Colon (tissue), 2 donors: ENCODE measurements at regions not wholly inside any gene's neighbourhood (a gene's known extent, or its start where the extent isn't known, plus 50 kb on each side); places are given as distances from the start of the nearest gene placed in this dataset.

ENCODE experiments used
- FAIRE-seq: peaks from 2 replicates; lab custom pipeline; 2012; peaks lifted over from hg19 to GRCh38; lab: Jason Lieb, UNC
- donor health status: control.
- donor health status: control.

- FAIRE-seq = no peak
These were observed 158.9 kb downstream of the KLF6 start for GRCh38 chr10:3625959-3626751.

DNA sequence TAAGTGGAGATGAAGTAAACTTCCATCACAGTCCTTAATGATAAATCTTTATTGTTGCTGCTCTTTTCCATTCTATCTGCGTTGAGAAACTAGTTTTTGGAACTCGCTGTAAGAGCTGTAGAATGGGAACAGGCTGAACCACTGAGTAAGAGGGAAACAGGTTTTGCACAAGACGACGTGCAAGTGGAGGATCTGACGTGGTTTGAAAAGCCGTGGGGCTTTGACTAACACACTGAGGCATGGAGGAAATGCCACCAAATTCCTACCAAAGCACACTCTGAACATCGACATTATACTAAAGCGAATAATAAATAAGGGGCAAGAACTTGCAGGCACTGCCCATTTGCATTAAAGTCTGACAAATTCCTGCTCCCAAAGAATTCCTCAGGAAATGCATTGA is 160.6 kb downstream of the KLF6 start:
- FAIRE-seq = no peak

GRCh38 chr10:3623746-3624145 is 161.3 kb downstream of the KLF6 start:
- no peak for FAIRE-seq

DNA sequence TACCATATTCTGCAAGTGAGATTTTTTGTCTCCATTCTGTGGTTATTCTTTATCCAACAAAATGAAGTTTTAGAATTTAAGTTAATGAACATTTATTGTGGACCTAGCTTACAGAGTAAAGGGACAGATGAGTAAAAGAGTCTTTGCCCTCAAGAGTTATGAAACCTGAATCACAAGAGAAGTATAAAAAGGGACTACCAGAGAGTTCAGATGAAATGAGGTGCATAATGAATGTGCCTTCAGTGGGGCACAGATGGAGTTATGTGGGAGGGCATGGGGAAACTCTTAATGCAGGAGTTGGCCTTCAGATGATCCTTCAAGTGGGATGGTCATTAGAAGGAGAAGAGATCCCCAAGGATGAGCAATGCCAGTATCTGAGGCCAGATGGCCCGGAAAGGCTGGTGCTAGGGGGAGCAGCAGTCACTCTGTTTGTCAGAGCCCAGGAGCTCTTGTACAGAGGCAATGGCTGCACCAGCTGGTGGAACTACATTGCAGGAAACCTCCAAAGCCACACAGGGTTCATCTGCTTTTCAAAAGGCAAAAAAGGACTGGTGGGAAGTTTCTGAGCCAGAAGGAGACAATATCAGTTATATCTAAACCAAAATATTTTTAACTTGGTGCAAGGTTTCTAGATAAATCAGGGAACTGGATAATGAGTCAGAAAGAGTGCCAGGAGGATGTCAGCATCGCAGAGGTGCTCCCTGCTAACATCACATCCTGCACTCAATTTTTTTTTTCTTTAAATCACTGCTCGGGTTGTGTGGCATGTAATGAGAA is 162.0 kb downstream of the KLF6 start:
- no peak for FAIRE-seq

DNA sequence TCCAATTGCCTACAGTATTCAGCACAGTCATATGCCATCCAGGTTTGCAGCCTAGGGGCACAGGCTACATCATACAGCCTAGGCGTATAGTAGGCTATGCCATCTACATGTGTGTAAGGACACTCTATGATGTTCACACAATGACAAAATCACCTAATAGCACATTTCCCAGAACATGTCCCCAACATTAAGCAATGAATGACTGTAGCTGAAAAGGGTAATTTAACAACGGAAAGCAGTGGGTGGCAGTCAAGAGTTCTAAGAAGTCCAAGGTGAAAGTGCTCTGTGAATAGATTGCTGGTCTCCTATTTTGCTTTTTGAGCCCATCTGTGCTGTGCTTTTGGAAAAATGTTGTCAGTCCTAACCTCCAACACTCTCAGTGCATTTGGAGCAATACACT is 162.6 kb downstream of the KLF6 start:
- FAIRE-seq = no peak

GRCh38 chr10:3620818-3621217 is 164.2 kb downstream of the KLF6 start:
- no peak for FAIRE-seq

GRCh38 chr10:3619241-3619640 is 165.8 kb downstream of the KLF6 start:
- FAIRE-seq = no peak

- FAIRE-seq = no peak
These were observed 168.1 kb downstream of the KLF6 start for GRCh38 chr10:3616880-3617279.

GRCh38 chr10:3613318-3613717 is 171.7 kb downstream of the KLF6 start:
- no peak for FAIRE-seq

- no peak for FAIRE-seq
These were observed 172.6 kb downstream of the KLF6 start for GRCh38 chr10:3612183-3613001.

- no peak for FAIRE-seq
These were observed 178.7 kb downstream of the KLF6 start for GRCh38 chr10:3606309-3606708.

DNA sequence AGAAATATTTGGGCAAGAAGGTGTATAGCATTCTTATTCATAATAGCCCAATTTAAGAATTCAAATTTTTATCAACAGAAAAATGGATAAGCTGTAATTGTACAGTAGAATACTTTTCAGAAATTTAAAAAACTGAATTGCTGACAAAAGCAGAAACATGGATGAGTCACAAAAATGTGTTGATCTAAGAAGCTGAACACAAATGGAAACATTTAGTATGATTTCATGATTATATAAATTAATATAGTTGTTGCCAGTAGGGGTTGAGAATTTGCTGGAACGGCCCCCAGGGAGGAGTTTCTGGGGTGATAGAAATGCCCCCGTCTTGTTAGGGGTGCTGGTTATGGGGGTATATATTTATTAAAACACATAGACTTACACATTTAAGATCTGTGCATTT is 179.1 kb downstream of the KLF6 start:
- FAIRE-seq = no peak

DNA sequence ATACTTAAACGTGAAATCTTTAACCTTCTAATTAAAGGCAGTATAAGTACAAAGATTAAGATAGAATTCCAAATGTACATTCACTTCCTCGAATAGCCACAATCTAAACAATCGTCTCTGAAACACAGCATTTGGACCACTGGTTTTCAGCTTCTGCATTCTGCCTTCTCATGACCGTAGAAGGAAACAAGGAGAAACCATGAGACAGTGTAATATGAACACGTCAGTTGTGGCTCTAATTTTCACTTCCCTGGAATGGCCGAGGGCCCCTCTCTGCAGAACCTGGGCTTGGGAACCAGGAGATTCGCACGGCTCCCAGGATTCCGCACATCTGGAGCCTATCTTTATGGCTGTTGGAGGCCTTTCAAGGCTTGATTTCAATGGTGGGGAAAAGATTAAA is 189.3 kb downstream of the KLF6 start:
- no peak for FAIRE-seq

- no peak for FAIRE-seq
These were observed 191.4 kb downstream of the KLF6 start for GRCh38 chr10:3593611-3594010.

DNA sequence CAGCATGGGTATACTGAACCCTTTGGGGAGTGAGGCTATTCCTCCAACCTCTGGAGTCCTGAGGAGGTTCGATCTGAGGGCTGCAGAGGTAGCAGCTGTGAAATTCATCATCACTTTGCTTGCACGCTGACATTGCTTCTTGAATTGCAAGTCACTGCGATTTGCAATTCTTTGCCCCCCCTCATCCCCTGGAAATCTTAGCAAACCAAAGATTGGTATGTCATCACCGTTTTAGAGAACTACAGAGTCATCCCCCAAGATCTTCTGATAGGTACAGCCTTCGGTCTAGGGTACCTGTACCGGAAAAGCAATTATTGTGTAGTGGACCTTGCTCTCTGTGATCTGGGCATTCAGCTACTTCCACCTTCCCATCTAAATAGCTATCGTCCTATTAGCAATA is 192.6 kb downstream of the KLF6 start:
- no peak for FAIRE-seq

DNA sequence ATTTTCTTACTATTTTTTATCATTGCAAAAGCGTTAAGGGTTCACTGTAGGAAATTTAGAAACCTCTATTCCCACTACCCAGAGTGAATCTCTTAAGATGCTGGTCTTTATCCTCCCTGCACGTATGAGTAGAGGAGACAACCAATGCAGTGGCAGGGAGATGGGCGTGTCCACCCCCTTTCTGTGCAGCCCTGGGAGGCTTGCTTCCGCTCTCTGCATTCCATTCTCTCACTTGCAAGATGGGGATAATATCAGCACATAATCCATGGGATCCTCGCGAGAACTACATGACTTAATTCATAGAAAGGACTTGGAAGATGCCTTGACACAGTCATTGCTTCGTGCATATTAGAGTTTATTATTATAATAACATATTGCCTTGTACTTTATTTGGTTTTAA is 196.2 kb downstream of the KLF6 start:
- FAIRE-seq = no peak

DNA sequence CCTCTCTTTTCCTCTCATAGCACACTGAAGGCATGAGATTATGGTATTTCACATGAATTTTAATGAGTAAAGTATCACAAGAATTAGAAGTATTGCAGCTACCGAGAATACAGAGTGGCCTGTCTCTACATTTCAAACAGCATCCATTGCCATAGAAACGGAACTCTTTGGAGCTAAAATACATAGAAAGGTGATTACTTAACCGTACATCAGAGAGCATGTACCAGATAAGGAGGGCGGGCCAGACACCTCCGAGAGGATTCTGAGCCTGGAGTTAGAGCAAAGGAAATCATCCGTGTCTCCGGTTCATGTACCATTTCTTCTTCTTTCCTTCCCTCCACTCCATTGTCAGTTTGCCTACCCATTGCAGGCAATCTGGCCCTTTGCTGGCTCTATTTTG is 196.7 kb downstream of the KLF6 start:
- no peak for FAIRE-seq

DNA sequence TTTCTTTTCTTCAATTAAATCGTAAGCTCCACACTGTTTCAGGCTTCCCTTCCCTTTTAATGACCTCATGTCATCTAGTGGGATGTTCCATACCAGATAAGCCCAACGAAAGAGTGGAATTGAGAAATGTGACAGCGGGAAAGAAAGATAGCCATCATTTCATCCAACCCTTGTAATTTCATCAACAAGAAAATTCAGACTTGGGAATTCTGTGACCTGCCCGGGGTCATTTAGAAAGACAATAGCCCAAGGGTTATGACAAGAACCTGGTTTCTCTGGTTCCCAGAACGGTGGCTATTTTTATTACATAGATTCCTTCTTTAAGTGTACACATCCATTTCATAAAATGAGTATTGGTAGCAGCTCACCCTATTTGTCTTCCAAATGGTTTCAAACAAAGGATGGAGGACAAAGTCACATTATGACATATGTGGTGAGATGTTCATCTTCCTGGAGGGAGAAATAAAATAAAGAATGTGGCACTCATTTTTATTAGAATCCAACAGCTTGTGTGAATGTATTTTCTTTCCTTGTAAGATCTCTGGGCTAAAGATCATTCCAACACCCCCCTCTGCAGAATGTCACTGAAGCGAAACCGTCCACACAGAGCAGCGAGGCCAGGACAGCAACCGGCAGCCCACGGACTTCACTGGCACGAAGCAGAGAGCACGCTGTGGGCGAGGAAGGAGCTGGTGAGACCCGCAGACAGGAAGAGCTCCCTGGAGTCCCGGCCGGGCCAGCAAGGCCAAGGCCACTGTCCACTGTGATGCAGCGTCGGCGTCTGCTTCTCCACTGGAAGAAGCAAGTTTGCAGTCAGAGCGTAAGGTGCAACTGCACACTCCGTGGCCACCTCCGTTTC is 199.9 kb downstream of the KLF6 start:
- no peak for FAIRE-seq

DNA sequence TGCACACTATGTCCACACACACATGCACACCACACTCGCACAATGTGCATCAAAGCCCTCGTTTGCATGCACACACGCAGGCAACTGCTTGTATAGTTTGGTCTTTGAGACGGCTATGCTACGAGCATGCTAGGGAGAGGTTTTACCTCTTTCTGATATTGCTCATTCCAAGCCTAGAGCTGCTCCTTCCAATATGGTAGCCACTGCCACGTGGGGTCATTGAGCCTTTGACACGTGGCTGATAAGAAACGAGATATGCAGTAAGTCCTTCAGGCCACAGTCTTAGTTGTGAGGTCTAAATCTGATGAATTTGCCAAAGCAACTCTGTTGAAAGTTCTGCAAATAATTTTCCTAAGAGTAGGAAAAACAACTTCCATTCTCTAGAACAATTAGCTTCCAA is 204.4 kb downstream of the KLF6 start:
- FAIRE-seq = no peak

GRCh38 chr10:3579845-3580244 is 205.2 kb downstream of the KLF6 start:
- FAIRE-seq = no peak

GRCh38 chr10:3578682-3579081 is 206.3 kb downstream of the KLF6 start:
- no peak for FAIRE-seq

DNA sequence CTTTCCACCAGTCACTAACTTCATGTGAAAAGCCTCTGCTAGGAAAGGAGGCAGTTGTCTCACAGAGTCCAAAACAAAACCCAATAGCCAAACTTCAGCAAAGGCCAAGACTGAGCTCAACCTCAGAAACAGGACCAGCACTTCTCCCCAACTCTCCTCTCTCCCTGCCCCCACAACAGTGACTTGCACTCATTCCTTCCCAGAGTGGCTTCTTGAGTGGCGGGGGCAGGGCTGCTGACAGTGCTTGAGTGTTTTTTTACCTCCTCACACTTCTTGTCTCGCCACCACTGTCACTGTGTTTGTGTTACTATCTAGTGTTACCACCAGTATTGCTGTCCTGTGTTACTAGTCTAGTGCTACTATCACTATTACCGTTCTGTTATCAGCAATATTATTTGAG is 206.8 kb downstream of the KLF6 start:
- FAIRE-seq = no peak
